HEK293 (cell line): ENCODE measurements at regions not wholly inside any gene's neighbourhood (a gene's known extent, or its start where the extent isn't known, plus 50 kb on each side); places are given as distances from the start of the nearest gene placed in this dataset.

Experiments used
- CTCF ChIA-PET: fragments of 350-600 bp; formaldehyde crosslinking; extraction: SDS; loops from one replicate; lab custom pipeline; 2021; ENCODE audit warnings: antibody characterized with exemption; lab: Yijun Ruan, JAX
- POLR2A ChIA-PET: fragments of 300-600 bp; formaldehyde crosslinking; extraction: SDS; loops from one replicate; lab custom pipeline; 2020; ENCODE audit warnings: antibody characterized with exemption, inconsistent platforms; lab: Yijun Ruan, JAX
- H3K27ac ChIP-seq: fragments of 200-500 bp; sonication (Bioruptor generic); 2 replicates; pipeline ENCODE4 v1.5.1; 2014; ENCODE audit warnings: low read depth, low read length, control low read depth, inconsistent platforms; ENCODE audit errors: extremely low read depth
- H3K36me3 ChIP-seq, 2 experiments: fragments of 200-500 bp in 1 of 2; sonication (Bioruptor generic) in 1 of 2; 1 replicate in 1 of 2; 2 replicates in 1 of 2; pipeline ENCODE4 v1.5.1; 2014 to 2017; ENCODE audit warnings: inconsistent platforms in 2 of 2, low read length in 2 of 2; ENCODE audit not compliant: control insufficient read depth in 2 of 2, insufficient read depth in 1 of 2
- H3K4me1 ChIP-seq: fragments of 200-500 bp; sonication (Bioruptor generic); 2 replicates; pipeline ENCODE4 v1.5.1; 2014; ENCODE audit warnings: mild to moderate bottlenecking, low read length, inconsistent platforms; ENCODE audit not compliant: control insufficient read depth, insufficient read depth
- H3K4me3 ChIP-seq: 2 replicates; pipeline ENCODE4 v1.5.1; 2011; ENCODE audit warnings: low read depth, mild to moderate bottlenecking, control low read depth, low read length, moderate library complexity
- H3K9me3 ChIP-seq: fragments of 200-500 bp; sonication (Bioruptor generic); 2 replicates; pipeline ENCODE4 v1.5.1; 2014; ENCODE audit warnings: low read depth, low read length, inconsistent platforms; ENCODE audit not compliant: control insufficient read depth, insufficient read depth
- AEBP2 ChIP-seq: fragments of 450-650 bp; formaldehyde crosslinking; IDR thresholded peaks from 2 replicates; pipeline ENCODE4 v1.5.1; 2016; ENCODE audit warnings: missing biosample characterization, missing genetic modification characterization, borderline replicate concordance
- BCL11B ChIP-seq: fragments of 450-650 bp; formaldehyde crosslinking; IDR thresholded peaks from 2 replicates; pipeline ENCODE4 v1.5.1; 2016; ENCODE audit warnings: low read depth, missing biosample characterization, missing genetic modification characterization
- GLI2 ChIP-seq: fragments of 450-650 bp; formaldehyde crosslinking; IDR thresholded peaks from 2 replicates; pipeline ENCODE4; 2017; ENCODE audit warnings: missing biosample characterization, missing genetic modification characterization, low read depth, borderline replicate concordance
- SP7 ChIP-seq: fragments of 450-650 bp; formaldehyde crosslinking; IDR thresholded peaks from 2 replicates; pipeline ENCODE4 v1.5.1; 2016; ENCODE audit warnings: missing biosample characterization, missing genetic modification characterization
- TSHZ1 ChIP-seq: fragments of 450-650 bp; formaldehyde crosslinking; IDR thresholded peaks from 2 replicates; pipeline ENCODE4 v1.5.1; 2016; ENCODE audit warnings: missing biosample characterization, missing genetic modification characterization, borderline replicate concordance
- YY1 ChIP-seq: fragments of 450-650 bp; formaldehyde crosslinking; IDR thresholded peaks from 2 replicates; pipeline ENCODE4 v1.5.1; 2018; ENCODE audit warnings: missing biosample characterization, missing genetic modification characterization
- YY2 ChIP-seq: fragments of 450-650 bp; formaldehyde crosslinking; IDR thresholded peaks from 2 replicates; pipeline ENCODE4 v1.5.1; 2016; ENCODE audit warnings: missing biosample characterization, missing genetic modification characterization
- ZBTB6 ChIP-seq: fragments of 450-650 bp; formaldehyde crosslinking; IDR thresholded peaks from 2 replicates; pipeline ENCODE4 v1.5.1; 2017; ENCODE audit warnings: missing biosample characterization, missing genetic modification characterization
- ZBTB8A ChIP-seq: fragments of 450-650 bp; formaldehyde crosslinking; IDR thresholded peaks from 2 replicates; pipeline ENCODE4 v1.5.1; 2016; ENCODE audit warnings: missing biosample characterization, missing genetic modification characterization
- ZNF202 ChIP-seq: fragments of 450-650 bp; formaldehyde crosslinking; IDR thresholded peaks from 2 replicates; pipeline ENCODE4 v1.5.1; 2016; ENCODE audit warnings: missing biosample characterization, missing genetic modification characterization, borderline replicate concordance
- ZNF214 ChIP-seq: fragments of 450-650 bp; formaldehyde crosslinking; IDR thresholded peaks from 2 replicates; pipeline ENCODE4 v1.5.1; 2017; ENCODE audit warnings: missing biosample characterization, mild to moderate bottlenecking, missing genetic modification characterization, borderline replicate concordance
- ZNF23 ChIP-seq: fragments of 450-650 bp; formaldehyde crosslinking; IDR thresholded peaks from 2 replicates; pipeline ENCODE4 v1.5.1; 2016; ENCODE audit warnings: missing biosample characterization, missing genetic modification characterization, borderline replicate concordance
- ZNF292 ChIP-seq: fragments of 450-650 bp; formaldehyde crosslinking; IDR thresholded peaks from 2 replicates; pipeline ENCODE4 v1.5.1; 2016; ENCODE audit warnings: low read depth, missing biosample characterization, missing genetic modification characterization, borderline replicate concordance
- ZNF362 ChIP-seq: fragments of 450-650 bp; formaldehyde crosslinking; IDR thresholded peaks from 2 replicates; pipeline ENCODE4 v1.5.1; 2016; ENCODE audit warnings: missing biosample characterization, missing genetic modification characterization
- ZNF501 ChIP-seq: fragments of 450-650 bp; formaldehyde crosslinking; IDR thresholded peaks from 2 replicates; pipeline ENCODE4 v1.5.1; 2016; ENCODE audit warnings: missing biosample characterization, missing genetic modification characterization
- ZNF560 ChIP-seq: fragments of 450-650 bp; formaldehyde crosslinking; IDR thresholded peaks from 2 replicates; pipeline ENCODE4 v1.5.1; 2017; ENCODE audit warnings: missing biosample characterization, missing genetic modification characterization, borderline replicate concordance
- ZNF571 ChIP-seq: fragments of 450-650 bp; formaldehyde crosslinking; IDR thresholded peaks from 2 replicates; pipeline ENCODE4 v1.5.0; 2017; ENCODE audit warnings: missing biosample characterization, missing genetic modification characterization
- ZNF610 ChIP-seq: fragments of 450-650 bp; formaldehyde crosslinking; IDR thresholded peaks from 2 replicates; pipeline ENCODE4 v1.5.1; 2016; ENCODE audit warnings: missing biosample characterization, missing genetic modification characterization, borderline replicate concordance
- ZNF664 ChIP-seq: fragments of 450-650 bp; formaldehyde crosslinking; IDR thresholded peaks from 2 replicates; pipeline ENCODE4 v1.5.1; 2016; ENCODE audit warnings: missing biosample characterization, missing genetic modification characterization
- ZNF692 ChIP-seq: fragments of 450-650 bp; formaldehyde crosslinking; IDR thresholded peaks from 2 replicates; pipeline ENCODE4 v1.5.1; 2016; ENCODE audit warnings: missing biosample characterization, missing genetic modification characterization
- ZNF704 ChIP-seq: fragments of 450-650 bp; formaldehyde crosslinking; IDR thresholded peaks from 2 replicates; pipeline ENCODE4 v1.5.1; 2016; ENCODE audit warnings: missing biosample characterization, missing genetic modification characterization

GRCh38 chr4:96736352-96736889 lies 896.5 kb downstream of the PDHA2 start:
- no peaks in the 10 kb centered on the region for H3K4me1 ChIP-seq
- H3K4me3 ChIP-seq, result no peak overlapping the region
- no peak overlapping the region for H3K27ac ChIP-seq
- CTCF ChIA-PET, result no interaction called here
- no peaks in the 10 kb centered on the region for H3K9me3 ChIP-seq
- POLR2A ChIA-PET, result no interaction called here
- TF ChIP-seq SP7 (tag by site-specific recombination) (no peak), ZNF664 (tag by site-specific recombination) (no peak), ZNF692 (tag by site-specific recombination) (no peak), BCL11B (tag by site-specific recombination) (no peak), ZNF202 (no peak), ZNF214 (no peak), ZNF501 (tag by site-specific recombination) (no peak), YY1 (tag by site-specific recombination) (no peak), ZNF23 (tag by site-specific recombination) (no peak), ZBTB8A (tag by site-specific recombination) (no peak)
- H3K36me3 ChIP-seq, result no peaks in the 10 kb centered on the region

- H3K36me3 ChIP-seq, result no peaks in the 10 kb centered on the region
- H3K9me3 ChIP-seq, result no peaks in the 10 kb centered on the region
- no peak for TF ChIP-seq YY2
- no peak overlapping the region for H3K27ac ChIP-seq
- no peaks in the 10 kb centered on the region for H3K4me1 ChIP-seq
- no peak overlapping the region for H3K4me3 ChIP-seq
- ChIA-PET POLR2A (no interaction called here), CTCF (no interaction called here)
Observed at GRCh38 chr4:96739101-96739500, 899.2 kb downstream of the PDHA2 start.

- Histone ChIP-seq H3K4me3 (no peak overlapping the region), H3K36me3 (no peaks in the 10 kb centered on the region), H3K9me3 (no peaks in the 10 kb centered on the region), H3K4me1 (no peaks in the 10 kb centered on the region), H3K27ac (no peak overlapping the region)
- TF ChIP-seq ZNF610 (tag by site-specific recombination) (no peak), ZNF664 (tag by site-specific recombination) (no peak), YY2 (no peak), ZBTB6 (tag by site-specific recombination) (no peak), ZNF571 (tag by site-specific recombination) (no peak), ZNF362 (tag by site-specific recombination) (no peak), ZNF292 (tag by site-specific recombination) (no peak), AEBP2 (tag by site-specific recombination) (no peak), ZNF704 (tag by site-specific recombination) (no peak), GLI2 (tag by site-specific recombination) (no peak), ZNF560 (tag by site-specific recombination) (no peak), TSHZ1 (tag by site-specific recombination) (no peak)
- ChIA-PET CTCF (no interaction called here), POLR2A (no interaction called here)
Observed at GRCh38 chr4:96742332-96743014, 902.6 kb downstream of the PDHA2 start.
